HK-2 (cell line): ENCODE measurements at regions not wholly inside any gene's neighbourhood (a gene's known extent, or its start where the extent isn't known, plus 50 kb on each side); places are given as distances from the start of the nearest gene placed in this dataset.

ENCODE experiments used
- DNase-seq: peaks from one replicate; pipeline ENCODE4 v3.0.0-alpha.2; 2018; ENCODE audit not compliant: unreplicated experiment

GRCh38 chr14:98741523-98741922 is 530.5 kb downstream of the BCL11B start:
- no peak for DNase-seq

GRCh38 chr14:98742001-98742400 is 530.0 kb downstream of the BCL11B start:
- DNase-seq = no peak

- no peak for DNase-seq
These were observed 528.5 kb downstream of the BCL11B start for GRCh38 chr14:98743536-98743935.

- no peak for DNase-seq
These were observed 523.0 kb downstream of the BCL11B start for GRCh38 chr14:98748966-98749365.

GRCh38 chr14:98751110-98751509 is 520.9 kb downstream of the BCL11B start:
- no peak for DNase-seq

GRCh38 chr14:98752660-98753059 is 519.3 kb downstream of the BCL11B start:
- no peak for DNase-seq

- DNase-seq = no peak
These were observed 517.5 kb downstream of the BCL11B start for GRCh38 chr14:98754343-98755020.

GRCh38 chr14:98756749-98757148 is 515.2 kb downstream of the BCL11B start:
- no peak for DNase-seq

- DNase-seq = no peak
These were observed 513.6 kb downstream of the BCL11B start for GRCh38 chr14:98758440-98758839.

- no peak for DNase-seq
These were observed 510.0 kb downstream of the BCL11B start for GRCh38 chr14:98761993-98762392.

- DNase-seq = no peak
These were observed 505.2 kb downstream of the BCL11B start for GRCh38 chr14:98766818-98767217.

GRCh38 chr14:98769326-98769725 is 502.7 kb downstream of the BCL11B start:
- no peak for DNase-seq

GRCh38 chr14:98770151-98770550 is 501.8 kb downstream of the BCL11B start:
- no peak for DNase-seq

- DNase-seq = no peak
These were observed 498.2 kb downstream of the BCL11B start for GRCh38 chr14:98773814-98774213.

- no peak for DNase-seq
These were observed 496.1 kb downstream of the BCL11B start for GRCh38 chr14:98775892-98776291.

GRCh38 chr14:98782062-98782461 is 489.9 kb downstream of the BCL11B start:
- DNase-seq = no peak

- DNase-seq = no peak
These were observed 486.4 kb downstream of the BCL11B start for GRCh38 chr14:98785578-98785977.

GRCh38 chr14:98786456-98786855 is 485.5 kb downstream of the BCL11B start:
- DNase-seq = no peak

GRCh38 chr14:98791661-98792060 is 480.3 kb downstream of the BCL11B start:
- DNase-seq = no peak

- no peak for DNase-seq
These were observed 479.8 kb downstream of the BCL11B start for GRCh38 chr14:98792171-98792570.

- no peak for DNase-seq
These were observed 473.9 kb downstream of the BCL11B start for GRCh38 chr14:98798099-98798498.

- DNase-seq = no peak
These were observed 472.1 kb downstream of the BCL11B start for GRCh38 chr14:98799891-98800290.

- DNase-seq = no peak
These were observed 470.0 kb downstream of the BCL11B start for GRCh38 chr14:98802044-98802443.

- DNase-seq = no peak
These were observed 468.8 kb downstream of the BCL11B start for GRCh38 chr14:98803196-98803595.
